ENCODE measurements at regions not wholly inside any gene's neighbourhood (a gene's known extent, or its start where the extent isn't known, plus 50 kb on each side); places are given as distances from the start of the nearest gene placed in this dataset.

DNA sequence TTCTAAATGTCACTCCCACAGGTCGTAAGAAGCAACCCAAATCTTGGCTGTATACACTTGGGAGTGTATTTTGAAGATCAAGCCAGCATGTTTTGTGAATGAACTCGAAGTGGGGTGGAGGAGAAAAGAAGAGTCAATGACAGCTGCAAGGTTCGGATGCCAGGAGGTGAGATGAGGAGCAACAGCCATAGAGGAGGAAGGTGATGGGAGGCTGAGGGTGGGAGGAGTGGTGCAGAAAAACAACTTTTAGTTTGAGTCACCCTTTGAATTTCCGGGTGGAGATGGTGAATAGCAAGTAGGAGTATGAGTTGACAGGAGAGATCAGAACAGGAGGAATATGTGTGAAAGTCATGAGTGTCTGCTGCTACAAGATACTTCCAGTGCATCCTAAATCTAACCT lies 153.6 kb downstream of the DIRAS2 start:
- no peak for TF ChIP-seq TEAD4 (IDR thresholded peaks at IDR 0.05)
- TF ChIP-seq EP300 (IDR thresholded peaks at IDR 0.05; ENCODE audit: borderline replicate concordance): no peak
- TF ChIP-seq YY1 (IDR thresholded peaks at IDR 0.05; ENCODE audit: low read depth): no peak
- TF ChIP-seq NFIC (IDR thresholded peaks at IDR 0.05): no peak
- no peak for TF ChIP-seq REST (IDR thresholded peaks at IDR 0.05; ENCODE audit: low read depth)
- no peak for TF ChIP-seq USF1 (IDR thresholded peaks at IDR 0.05)
- TF ChIP-seq FOXM1 (IDR thresholded peaks at IDR 0.05; ENCODE audit: borderline replicate concordance, low read depth): no peak
- no peak for TF ChIP-seq CEBPB (IDR thresholded peaks at IDR 0.05)
- TF ChIP-seq CREB1 (IDR thresholded peaks at IDR 0.05; ENCODE audit: low read depth): no peak
- TF ChIP-seq, protein P1, sequence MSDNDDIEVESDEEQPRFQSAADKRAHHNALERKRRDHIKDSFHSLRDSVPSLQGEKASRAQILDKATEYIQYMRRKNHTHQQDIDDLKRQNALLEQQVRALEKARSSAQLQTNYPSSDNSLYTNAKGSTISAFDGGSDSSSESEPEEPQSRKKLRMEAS (IDR thresholded peaks at IDR 0.05): no peak
- TF ChIP-seq RAD21 (IDR thresholded peaks at IDR 0.05; ENCODE audit: low read depth): no peak
- no peak for TF ChIP-seq EGR1 (IDR thresholded peaks at IDR 0.05)
- TF ChIP-seq TCF12 (IDR thresholded peaks at IDR 0.05; ENCODE audit: low read depth): no peak
- TF ChIP-seq TAF1 (IDR thresholded peaks at IDR 0.05; ENCODE audit: low read depth): no peak
- no peak for TF ChIP-seq ZBTB7A (IDR thresholded peaks at IDR 0.05; ENCODE audit: low read depth)

DNA sequence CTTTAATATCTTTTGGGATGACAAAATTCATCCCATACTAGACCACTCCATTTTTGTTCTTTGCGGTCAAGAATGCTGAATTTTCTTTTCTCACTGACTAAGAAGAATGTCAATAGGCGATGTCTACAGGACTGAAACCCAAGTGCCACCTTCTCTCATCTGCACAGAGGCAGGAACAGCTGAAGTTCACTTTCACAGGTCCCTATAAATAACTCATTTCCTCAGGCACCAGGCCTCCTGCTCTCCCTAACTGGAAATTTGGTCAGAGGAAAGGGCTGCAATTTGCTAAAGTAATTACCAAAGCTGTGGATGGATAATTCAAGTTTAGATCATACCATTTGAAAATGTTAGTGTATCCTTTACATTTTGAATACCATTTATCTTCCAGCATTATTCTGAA lies 142.9 kb downstream of the DIRAS2 start:
- TF ChIP-seq TCF12 (IDR thresholded peaks at IDR 0.05; ENCODE audit: low read depth): no peak
- TF ChIP-seq NFIC (IDR thresholded peaks at IDR 0.05): no peak
- TF ChIP-seq YY1 (IDR thresholded peaks at IDR 0.05; ENCODE audit: low read depth): no peak
- no peak for TF ChIP-seq TAF1 (IDR thresholded peaks at IDR 0.05; ENCODE audit: low read depth)
- TF ChIP-seq EP300 (IDR thresholded peaks at IDR 0.05; ENCODE audit: borderline replicate concordance): no peak
- no peak for TF ChIP-seq EGR1 (IDR thresholded peaks at IDR 0.05)

DNA sequence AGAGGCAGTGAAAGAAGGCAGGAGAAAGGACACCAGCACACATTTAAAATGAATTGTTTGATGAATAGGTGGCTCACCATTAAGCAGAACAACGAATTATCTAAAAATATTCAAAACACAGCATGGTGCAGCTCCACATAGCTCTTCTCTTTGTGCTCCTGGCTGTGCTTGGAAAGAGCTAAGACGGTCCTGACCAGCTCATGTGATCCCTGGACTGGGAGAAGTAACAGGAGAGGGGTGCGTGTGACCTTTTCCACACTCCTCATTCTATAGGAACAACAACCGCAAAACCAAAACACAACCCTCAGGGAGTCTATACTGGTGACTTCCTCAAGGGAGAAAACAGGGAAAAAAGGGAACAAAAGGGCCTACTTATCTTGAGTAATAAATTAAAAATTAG lies 140.5 kb downstream of the DIRAS2 start:
- no peak for TF ChIP-seq FOXM1 (IDR thresholded peaks at IDR 0.05; ENCODE audit: borderline replicate concordance, low read depth)
- TF ChIP-seq USF1 (IDR thresholded peaks at IDR 0.05): no peak
- no peak for TF ChIP-seq TCF12 (IDR thresholded peaks at IDR 0.05; ENCODE audit: low read depth)

GRCh38 chr9:90504486-90504885 lies 138.1 kb downstream of the DIRAS2 start:
- TF ChIP-seq EGR1 (IDR thresholded peaks at IDR 0.05): no peak
- no peak for TF ChIP-seq CREB1 (IDR thresholded peaks at IDR 0.05; ENCODE audit: low read depth)
- no peak for TF ChIP-seq USF1 (IDR thresholded peaks at IDR 0.05)
- TF ChIP-seq TEAD4 (IDR thresholded peaks at IDR 0.05): no peak
- no peak for TF ChIP-seq YY1 (IDR thresholded peaks at IDR 0.05; ENCODE audit: low read depth)
- TF ChIP-seq, protein P1 (IDR thresholded peaks at IDR 0.05): no peak

DNA sequence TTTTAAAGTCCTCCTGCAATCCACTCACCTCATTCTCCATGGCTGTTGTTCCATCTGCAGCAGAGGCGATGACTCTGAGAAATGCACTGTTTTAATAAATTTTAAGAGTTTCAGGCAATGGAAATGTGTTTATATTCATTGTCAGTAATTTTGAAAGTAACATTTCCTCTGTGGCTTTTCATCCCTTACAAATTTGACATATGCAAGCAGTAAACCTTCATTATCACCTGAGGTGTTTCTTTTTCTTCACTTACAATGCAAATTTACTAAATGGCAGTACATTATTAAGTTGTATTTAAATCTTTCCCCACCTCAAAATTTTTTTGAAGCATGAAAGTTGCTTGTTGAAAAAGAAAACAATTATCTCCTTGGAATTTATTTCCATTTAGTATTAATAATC lies 136.9 kb downstream of the DIRAS2 start:
- no peak for TF ChIP-seq NFIC (IDR thresholded peaks at IDR 0.05)
- no peak for TF ChIP-seq TCF12 (IDR thresholded peaks at IDR 0.05; ENCODE audit: low read depth)
- TF ChIP-seq CREB1 (IDR thresholded peaks at IDR 0.05; ENCODE audit: low read depth): no peak
- TF ChIP-seq TAF1 (IDR thresholded peaks at IDR 0.05; ENCODE audit: low read depth): no peak
- no peak for TF ChIP-seq EGR1 (IDR thresholded peaks at IDR 0.05)
- TF ChIP-seq, protein P1 (IDR thresholded peaks at IDR 0.05): no peak
- TF ChIP-seq EP300 (IDR thresholded peaks at IDR 0.05; ENCODE audit: borderline replicate concordance): no peak
- no peak for TF ChIP-seq RAD21 (IDR thresholded peaks at IDR 0.05; ENCODE audit: low read depth)
- TF ChIP-seq USF1 (IDR thresholded peaks at IDR 0.05): no peak
- no peak for TF ChIP-seq FOXM1 (IDR thresholded peaks at IDR 0.05; ENCODE audit: borderline replicate concordance, low read depth)
- TF ChIP-seq REST (IDR thresholded peaks at IDR 0.05; ENCODE audit: low read depth): no peak
- no peak for TF ChIP-seq ZBTB7A (IDR thresholded peaks at IDR 0.05; ENCODE audit: low read depth)
- no peak for TF ChIP-seq CEBPB (IDR thresholded peaks at IDR 0.05)
- no peak for TF ChIP-seq TEAD4 (IDR thresholded peaks at IDR 0.05)
- no peak for TF ChIP-seq YY1 (IDR thresholded peaks at IDR 0.05; ENCODE audit: low read depth)
